ENCODE measurements at regions not wholly inside any gene's neighbourhood (a gene's known extent, or its start where the extent isn't known, plus 50 kb on each side); places are given as distances from the start of the nearest gene placed in this dataset.

- TF ChIP-seq CTCF (IDR thresholded peaks at IDR 0.05) (no peak), POLR2A (IDR thresholded peaks at IDR 0.05) (no peak)
Measured at GRCh38 chr14:55869397-55870049, 248.7 kb upstream of the PELI2 start.
